Bronchial epithelial cell (primary cell): ENCODE measurements at regions not wholly inside any gene's neighbourhood (a gene's known extent, or its start where the extent isn't known, plus 50 kb on each side); places are given as distances from the start of the nearest gene placed in this dataset.

Experiments
- DNase-seq: peaks from one replicate; pipeline ENCODE4 v3.0.0-alpha.2; 2010; ENCODE audit warnings: low read depth
- FAIRE-seq: peaks from 2 replicates; lab custom pipeline; 2011; peaks lifted over from hg19 to GRCh38; lab: Jason Lieb, UNC
- H3K27me3 ChIP-seq: 2 replicates; pipeline ENCODE4 v1.5.1; 2011; ENCODE audit warnings: low read length; ENCODE audit not compliant: control insufficient read depth, insufficient read depth
- H3K36me3 ChIP-seq: 2 replicates; pipeline ENCODE4 v1.5.1; 2011; ENCODE audit warnings: low read length; ENCODE audit not compliant: control insufficient read depth, insufficient read depth
- H3K4me3 ChIP-seq: 2 replicates; pipeline ENCODE4 v1.5.1; 2011; ENCODE audit warnings: mild to moderate bottlenecking, low read depth, low read length, control low read depth
- TF ChIP-seq, protein P1 (sequence below): IDR thresholded peaks from 2 replicates; pipeline ENCODE4 v1.5.1; 2011; ENCODE audit warnings: mild to moderate bottlenecking, moderate library complexity, low read length, control low read depth, inconsistent platforms; ENCODE audit not compliant: insufficient read depth, severe bottlenecking

DNA sequence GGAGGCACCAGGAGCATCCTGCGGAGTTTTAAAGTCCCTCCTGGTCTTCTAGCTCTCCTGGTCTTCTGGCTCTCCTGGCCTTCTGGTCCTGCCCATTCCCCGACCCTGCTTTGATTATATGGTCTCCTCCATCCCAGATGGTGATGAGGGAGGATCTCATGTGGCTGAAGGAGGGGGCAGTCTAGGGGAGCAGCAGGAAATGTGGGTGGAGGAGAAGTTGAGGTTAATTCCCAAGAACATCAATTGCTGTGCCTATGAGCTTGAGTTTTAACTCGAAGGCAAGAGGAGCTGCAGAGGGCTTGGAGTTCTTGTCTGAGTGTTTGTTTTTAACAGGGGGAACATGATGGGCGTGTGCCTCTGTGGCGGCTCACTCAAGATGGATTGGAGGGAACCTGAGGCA lies 408.8 kb downstream of the MATN1 start:
- Histone ChIP-seq H3K4me3 (no peak overlapping the region), H3K27me3 (no peaks in the 10 kb centered on the region), H3K36me3 (no peaks in the 10 kb centered on the region)
- DNase-seq, result no peak
- FAIRE-seq, result no peak
- TF ChIP-seq, protein P1, sequence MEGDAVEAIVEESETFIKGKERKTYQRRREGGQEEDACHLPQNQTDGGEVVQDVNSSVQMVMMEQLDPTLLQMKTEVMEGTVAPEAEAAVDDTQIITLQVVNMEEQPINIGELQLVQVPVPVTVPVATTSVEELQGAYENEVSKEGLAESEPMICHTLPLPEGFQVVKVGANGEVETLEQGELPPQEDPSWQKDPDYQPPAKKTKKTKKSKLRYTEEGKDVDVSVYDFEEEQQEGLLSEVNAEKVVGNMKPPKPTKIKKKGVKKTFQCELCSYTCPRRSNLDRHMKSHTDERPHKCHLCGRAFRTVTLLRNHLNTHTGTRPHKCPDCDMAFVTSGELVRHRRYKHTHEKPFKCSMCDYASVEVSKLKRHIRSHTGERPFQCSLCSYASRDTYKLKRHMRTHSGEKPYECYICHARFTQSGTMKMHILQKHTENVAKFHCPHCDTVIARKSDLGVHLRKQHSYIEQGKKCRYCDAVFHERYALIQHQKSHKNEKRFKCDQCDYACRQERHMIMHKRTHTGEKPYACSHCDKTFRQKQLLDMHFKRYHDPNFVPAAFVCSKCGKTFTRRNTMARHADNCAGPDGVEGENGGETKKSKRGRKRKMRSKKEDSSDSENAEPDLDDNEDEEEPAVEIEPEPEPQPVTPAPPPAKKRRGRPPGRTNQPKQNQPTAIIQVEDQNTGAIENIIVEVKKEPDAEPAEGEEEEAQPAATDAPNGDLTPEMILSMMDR, result no peak

DNA sequence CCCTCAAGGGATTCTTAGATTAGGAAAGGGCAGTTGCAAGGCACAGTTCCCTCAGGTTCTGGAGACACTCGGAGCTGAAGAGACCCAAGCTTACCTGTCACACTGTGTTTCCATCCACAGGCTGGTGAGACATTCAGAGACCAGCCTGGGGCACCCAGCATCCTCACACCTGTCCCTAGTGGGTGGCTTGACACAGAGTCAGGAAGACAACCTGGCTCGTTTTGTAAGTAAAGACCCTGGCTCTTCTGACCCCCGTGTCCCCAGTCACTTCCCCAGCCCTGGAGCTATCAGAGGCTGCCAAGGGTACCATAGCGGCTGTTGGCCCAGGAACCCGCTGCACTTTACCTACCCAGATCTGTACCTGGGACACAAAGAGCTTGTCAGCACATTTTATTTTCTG lies 409.8 kb downstream of the MATN1 start:
- no peak overlapping the region for H3K4me3 ChIP-seq
- FAIRE-seq (no peak), DNase-seq (no peak)
- no peaks in the 10 kb centered on the region for H3K27me3 ChIP-seq
- TF ChIP-seq, protein P1, result no peak
- H3K36me3 ChIP-seq, result no peaks in the 10 kb centered on the region

DNA sequence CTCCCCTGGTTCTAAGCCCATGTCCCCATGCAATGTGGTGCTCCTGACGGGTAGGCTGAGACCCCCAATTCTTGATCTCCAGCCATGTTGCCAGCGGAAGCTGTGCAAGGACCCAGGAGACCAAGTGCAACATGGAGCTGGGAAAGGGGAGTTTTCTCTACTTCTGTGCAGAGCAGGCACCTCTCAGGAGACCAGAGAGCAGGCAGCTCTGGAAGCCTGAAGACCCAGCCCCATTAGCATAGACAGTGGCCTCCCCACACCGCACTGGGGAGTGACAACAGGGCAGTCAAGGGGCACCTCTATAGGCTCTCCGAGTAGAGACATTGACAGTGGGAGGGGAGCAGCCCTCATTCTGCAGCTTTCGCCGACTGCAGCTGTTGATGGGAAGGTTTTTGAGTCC lies 410.2 kb downstream of the MATN1 start:
- no peaks in the 10 kb centered on the region for H3K36me3 ChIP-seq
- no peak for FAIRE-seq
- no peaks in the 10 kb centered on the region for H3K27me3 ChIP-seq
- DNase-seq, result no peak
- H3K4me3 ChIP-seq, result no peak overlapping the region
- TF ChIP-seq, protein P1, result no peak

DNA sequence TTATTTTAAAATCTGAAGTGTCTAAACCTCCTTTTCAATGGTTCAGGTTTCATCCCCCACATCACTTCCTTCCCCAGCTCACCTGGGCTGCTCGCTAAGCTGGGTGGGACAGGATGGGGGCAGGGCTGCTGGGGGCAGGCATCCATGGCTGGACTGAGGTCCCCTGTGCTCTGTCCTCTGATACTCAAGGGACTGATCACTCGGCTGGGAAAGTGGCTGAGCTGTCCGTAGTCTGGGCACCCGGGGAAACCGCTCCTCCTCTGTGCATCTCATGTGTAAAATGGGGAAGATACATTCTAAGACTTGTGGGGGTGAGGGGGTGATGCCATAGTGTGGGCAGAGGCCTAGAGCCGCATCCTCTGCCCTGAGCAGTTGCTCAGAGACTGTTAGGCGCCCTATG lies 411.2 kb downstream of the MATN1 start:
- no peaks in the 10 kb centered on the region for H3K27me3 ChIP-seq
- TF ChIP-seq, protein P1, result no peak
- FAIRE-seq, result no peak

DNA sequence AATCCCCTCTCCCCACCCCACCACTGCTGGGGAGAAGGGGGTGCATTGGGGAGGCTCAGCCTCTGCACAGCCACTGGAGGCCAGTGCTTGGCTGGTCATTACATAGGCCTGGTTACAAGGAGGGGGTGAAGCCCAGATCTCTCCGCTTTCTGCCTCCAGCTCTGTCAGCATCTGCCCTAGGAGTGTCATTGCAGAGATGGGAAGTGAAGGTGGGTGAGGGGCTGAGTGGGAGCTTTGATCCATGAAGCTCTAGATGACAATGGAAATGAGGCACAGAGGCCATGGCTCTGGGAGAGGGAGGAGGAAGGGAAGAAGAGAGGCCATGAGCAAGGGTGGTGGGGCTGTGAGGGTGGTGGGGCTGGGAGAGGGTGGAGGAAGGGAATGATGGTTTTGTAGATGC lies 411.6 kb downstream of the MATN1 start:
- DNase-seq (no peak), FAIRE-seq (no peak)
- Histone ChIP-seq H3K36me3 (no peaks in the 10 kb centered on the region), H3K27me3 (no peaks in the 10 kb centered on the region), H3K4me3 (no peak overlapping the region)
- TF ChIP-seq, protein P1, result no peak

More for the DNA sequence above, 411.2 kb downstream of the MATN1 start:
- no peaks in the 10 kb centered on the region for H3K36me3 ChIP-seq
- H3K4me3 ChIP-seq, result no peak overlapping the region
- DNase-seq, result no peak

DNA sequence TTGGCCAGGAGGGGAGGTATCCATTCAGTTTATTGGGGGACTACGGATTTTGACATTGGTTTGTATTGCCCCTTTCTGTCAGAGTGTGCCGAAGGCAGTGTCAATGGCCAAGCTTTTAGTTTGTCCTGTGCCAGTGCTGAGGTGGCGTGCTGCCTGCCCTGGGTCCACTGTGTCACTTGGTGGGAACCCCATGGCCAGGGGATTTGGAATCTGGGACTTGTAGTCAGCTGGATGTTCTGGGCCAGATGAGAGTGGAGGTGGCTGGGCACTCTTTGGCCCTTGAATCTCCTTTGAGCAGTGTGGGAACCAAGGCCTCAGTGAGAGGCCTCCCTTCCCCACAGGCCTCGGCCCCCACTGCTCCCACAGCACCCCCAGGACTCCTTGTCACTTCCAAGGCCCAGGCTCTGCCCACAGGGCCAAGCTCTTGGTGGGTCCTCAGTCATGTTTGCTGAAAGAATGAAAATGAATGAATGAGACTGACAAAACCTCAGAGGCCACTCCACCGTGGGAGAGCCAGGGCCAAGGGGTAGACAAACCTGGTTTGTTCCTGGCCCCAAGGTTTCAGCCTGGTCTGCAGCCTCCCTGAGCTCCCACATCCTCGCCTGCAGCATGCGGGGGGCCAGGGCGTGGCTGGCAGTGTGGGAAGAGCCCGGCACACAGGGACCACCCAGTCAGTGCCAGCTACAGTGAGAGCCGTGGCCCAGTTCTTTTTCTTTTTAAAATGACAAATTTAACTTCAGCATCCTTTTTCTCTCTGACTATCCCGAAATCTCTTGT lies 412.2 kb downstream of the MATN1 start:
- FAIRE-seq (no peak), DNase-seq (no peak)
- Histone ChIP-seq H3K36me3 (no peaks in the 10 kb centered on the region), H3K27me3 (no peaks in the 10 kb centered on the region), H3K4me3 (no peak overlapping the region)
- TF ChIP-seq, protein P1, result no peak
